ENCODE measurements at regions not wholly inside any gene's neighbourhood (a gene's known extent, or its start where the extent isn't known, plus 50 kb on each side); places are given as distances from the start of the nearest gene placed in this dataset.

GRCh38 chr14:44009642-44010041, 497.4 kb downstream of the FSCB start:
- TF ChIP-seq, protein P1, sequence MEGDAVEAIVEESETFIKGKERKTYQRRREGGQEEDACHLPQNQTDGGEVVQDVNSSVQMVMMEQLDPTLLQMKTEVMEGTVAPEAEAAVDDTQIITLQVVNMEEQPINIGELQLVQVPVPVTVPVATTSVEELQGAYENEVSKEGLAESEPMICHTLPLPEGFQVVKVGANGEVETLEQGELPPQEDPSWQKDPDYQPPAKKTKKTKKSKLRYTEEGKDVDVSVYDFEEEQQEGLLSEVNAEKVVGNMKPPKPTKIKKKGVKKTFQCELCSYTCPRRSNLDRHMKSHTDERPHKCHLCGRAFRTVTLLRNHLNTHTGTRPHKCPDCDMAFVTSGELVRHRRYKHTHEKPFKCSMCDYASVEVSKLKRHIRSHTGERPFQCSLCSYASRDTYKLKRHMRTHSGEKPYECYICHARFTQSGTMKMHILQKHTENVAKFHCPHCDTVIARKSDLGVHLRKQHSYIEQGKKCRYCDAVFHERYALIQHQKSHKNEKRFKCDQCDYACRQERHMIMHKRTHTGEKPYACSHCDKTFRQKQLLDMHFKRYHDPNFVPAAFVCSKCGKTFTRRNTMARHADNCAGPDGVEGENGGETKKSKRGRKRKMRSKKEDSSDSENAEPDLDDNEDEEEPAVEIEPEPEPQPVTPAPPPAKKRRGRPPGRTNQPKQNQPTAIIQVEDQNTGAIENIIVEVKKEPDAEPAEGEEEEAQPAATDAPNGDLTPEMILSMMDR (IDR thresholded peaks at IDR 0.05; ENCODE audit: low read depth, low read length): no peak
- TF ChIP-seq POLR2A (IDR thresholded peaks at IDR 0.05; ENCODE audit: extremely low read depth, insufficient read length): no peak
- TF ChIP-seq MAX (IDR thresholded peaks at IDR 0.05; ENCODE audit: low read depth, low read length): no peak

Measured in NB4 (cell line).